Embryonic facial prominence (tissue), 1 donor: ENCODE measurements at regions not wholly inside any gene's neighbourhood (a gene's known extent, or its start where the extent isn't known, plus 50 kb on each side); places are given as distances from the start of the nearest gene placed in this dataset.
"Not testable (repeated sequence)": the region's sequence is repeated elsewhere in the genome, so short reads cannot be mapped to it uniquely, and the experiment has no call there.

Source experiments
- DNase-seq: peaks from one replicate; pipeline ENCODE4 v3.0.0-alpha.2; 2016; ENCODE audit errors: extremely low spot score

GRCh38 chr16:65733721-65734120 lies 611.9 kb upstream of the CDH11 start:
- no peak for DNase-seq

DNA sequence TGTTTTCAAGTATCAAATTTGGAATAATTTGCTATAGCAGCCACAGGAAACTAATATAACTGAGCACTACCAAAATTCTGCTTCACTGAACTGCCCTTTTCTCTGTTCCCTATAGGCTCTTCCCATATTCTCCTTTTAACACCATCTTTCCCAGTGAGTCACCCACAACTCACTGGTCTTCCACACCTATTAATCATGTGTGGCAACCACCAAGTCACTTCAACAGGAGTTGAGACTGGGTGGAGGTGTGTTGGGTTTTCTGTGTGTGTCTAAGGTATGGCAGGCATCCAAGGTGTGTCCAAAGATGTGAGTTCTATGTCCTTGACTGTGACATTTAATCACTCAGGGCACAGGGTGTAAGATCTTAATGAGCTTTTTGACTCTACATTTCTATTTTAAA lies 610.0 kb upstream of the CDH11 start:
- no peak for DNase-seq

DNA sequence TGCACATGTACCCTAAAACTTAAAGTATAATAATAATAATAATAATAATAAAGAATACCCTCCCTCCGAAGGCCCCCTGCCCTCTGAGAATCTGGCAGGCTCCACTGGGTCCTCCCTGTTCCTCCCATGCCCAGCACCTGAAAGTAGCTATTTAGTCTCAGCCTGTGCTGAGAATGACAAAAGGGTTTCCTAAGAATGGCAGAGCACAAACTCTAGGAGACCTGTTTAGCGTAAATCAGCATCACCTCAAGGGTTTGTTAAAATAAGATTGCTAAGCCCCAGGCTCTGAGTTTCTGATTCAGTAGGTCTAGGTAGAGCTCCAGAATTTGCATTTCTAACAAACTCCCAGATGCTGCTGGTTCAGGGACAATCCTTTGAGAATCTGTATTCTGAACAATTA lies 606.8 kb upstream of the CDH11 start:
- DNase-seq, result no peak

- DNase-seq, result peak; percentile 22
These were observed 606.3 kb upstream of the CDH11 start for GRCh38 chr16:65728167-65728566.

- no peak for DNase-seq
These were observed 605.8 kb upstream of the CDH11 start for GRCh38 chr16:65727534-65728137.

GRCh38 chr16:65725156-65725845 lies 603.4 kb upstream of the CDH11 start:
- no peak for DNase-seq

DNA sequence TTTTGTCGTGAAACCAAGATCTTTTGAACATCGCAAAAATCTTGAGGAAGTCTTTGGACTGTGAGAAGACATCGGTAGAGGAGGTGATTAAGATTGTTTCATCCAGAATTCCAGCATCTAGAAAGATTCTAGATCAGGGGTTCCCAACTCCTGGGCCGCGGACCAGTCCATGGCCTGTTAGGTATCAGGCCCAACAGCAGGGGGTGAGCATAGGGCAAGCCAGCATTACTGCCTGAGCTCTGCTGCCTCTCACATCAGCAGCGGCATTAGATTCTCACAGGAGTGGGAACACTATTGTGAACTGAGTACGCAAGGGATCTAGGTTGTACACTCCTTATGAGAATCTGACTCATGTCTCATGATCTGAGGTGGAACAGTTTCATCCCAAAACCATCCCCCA lies 600.6 kb upstream of the CDH11 start:
- no peak for DNase-seq

DNA sequence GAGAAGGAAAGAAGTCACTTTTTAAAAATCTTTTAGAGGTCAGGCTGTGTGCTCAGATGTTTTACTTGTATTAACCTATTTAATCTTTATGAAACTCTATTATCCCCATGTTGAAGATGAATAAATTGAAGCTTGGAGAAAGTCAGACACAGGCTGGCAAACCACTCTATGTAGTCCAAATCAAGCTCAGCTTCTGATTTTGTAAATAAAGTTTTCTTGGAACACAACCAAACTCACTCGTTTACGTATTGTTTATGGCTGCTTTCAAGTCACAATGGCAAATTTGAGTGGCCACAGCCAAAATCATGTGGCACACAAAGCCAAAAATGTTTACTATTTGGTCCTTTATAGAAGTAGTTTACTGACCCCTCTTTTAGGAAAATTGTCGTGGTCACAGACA lies 596.0 kb upstream of the CDH11 start:
- no peak for DNase-seq

DNA sequence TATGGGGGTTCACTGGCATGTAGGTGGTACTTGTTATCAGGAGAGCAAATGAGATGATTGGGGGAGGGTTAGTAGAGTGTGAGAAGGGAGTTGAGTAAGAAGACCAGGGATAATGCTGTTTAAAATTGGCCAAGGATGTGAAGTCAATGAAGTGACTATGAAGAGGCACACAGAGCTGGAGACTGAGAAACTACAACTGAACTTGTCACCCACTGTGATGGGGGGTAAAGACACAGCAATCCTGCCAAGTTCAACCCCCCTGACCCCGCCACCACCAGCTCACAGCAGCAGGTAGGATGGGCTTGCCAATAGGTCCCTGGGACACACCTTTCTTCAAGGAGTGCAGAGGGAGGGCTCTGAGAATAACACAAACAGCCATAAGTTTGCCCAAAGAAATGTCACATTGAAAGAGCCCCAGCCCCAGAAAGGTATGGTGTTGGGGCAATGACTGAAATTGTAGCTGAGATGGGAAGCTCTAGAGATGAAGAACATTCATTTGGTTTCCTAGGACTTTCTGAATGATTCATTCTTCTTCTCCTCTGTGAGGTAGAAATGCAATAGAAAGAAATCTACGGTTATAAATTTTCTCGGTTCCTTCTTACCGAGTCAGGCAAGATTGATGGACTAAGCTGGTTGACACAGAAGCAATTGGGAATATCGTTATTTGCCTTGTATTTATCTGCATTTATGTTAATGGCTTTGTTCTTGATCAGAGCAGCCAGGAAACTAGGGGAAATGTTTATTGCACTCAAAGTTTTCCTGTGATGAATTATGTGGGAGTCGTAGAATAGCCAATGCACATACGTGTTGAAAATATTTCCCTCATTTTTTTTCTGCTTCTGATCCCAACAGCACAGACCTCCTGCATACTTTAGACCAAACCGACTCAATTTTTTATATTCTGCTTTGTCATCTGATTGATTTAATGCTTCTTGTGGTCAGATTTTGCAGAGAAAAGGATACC lies 595.2 kb upstream of the CDH11 start:
- DNase-seq, result no peak

DNA sequence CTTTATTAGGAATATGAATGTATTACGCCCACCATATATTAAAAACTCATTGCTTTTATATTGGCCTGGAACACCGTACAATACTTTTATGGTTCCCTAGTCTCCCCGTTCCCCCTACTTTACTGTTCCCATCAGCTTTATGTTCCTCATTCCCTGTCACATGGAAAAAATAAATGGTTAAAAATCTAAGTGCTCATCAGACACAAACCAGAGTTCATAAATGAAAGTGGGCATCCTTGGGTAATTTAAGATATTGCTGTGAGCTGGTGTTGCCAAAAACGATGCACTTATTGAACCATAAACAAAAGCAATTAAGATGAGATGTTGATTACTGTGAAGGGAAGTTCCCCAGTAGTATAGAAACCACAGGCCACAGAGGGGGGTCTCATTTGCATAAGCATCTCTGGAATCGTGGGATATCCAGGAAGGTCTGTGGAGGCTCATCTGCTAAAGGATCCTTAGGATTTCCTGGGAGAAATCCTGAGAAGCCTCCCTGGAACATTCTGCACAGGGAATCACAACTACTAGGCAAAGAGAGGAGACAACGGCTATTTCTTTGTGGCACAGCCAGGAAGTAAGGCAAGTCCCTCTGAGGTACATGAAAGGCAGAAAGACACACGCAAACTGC lies 591.4 kb upstream of the CDH11 start:
- no peak for DNase-seq

DNA sequence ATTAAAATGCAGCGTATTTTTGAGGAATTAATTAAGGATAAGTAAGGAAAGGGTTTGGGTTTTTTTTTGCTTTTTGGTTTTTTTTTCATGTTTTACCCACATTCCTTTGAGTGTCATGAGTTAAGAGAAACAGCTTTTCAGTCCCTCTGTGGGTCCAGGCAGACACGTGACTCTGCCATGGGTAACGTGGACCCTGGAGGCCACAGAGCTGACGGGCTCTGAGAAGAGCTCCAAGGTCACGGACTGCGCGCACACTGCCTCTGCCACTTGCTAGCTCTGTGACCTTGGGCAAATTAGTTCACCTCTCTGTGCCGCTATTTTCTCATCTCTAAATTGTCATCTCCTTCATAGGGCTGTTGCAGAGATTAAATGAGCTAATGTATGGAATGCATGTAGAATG lies 588.2 kb upstream of the CDH11 start:
- DNase-seq, result no peak

- no peak for DNase-seq
These were observed 583.0 kb upstream of the CDH11 start for GRCh38 chr16:65704866-65705265.

- no peak for DNase-seq
These were observed 581.0 kb upstream of the CDH11 start for GRCh38 chr16:65702707-65703402.

DNA sequence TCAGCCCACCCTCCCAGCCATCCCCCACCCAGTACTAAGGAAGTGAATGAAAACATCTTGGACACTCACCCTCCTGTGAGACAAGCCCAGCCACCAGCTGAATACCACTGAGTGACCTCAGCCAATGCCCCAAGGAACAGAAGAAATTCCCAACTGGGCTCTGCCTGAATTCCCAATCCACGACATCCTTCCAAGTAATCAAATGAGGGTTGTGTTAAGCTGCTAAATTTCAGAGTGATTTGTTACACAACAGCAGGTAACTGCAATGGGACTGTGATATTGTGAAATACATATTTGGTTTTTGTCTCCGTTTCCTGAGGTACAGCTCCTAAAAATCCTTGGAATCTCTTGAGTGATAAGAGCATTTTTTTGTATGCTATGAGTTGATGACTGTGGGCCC lies 578.7 kb upstream of the CDH11 start:
- DNase-seq, result no peak

DNA sequence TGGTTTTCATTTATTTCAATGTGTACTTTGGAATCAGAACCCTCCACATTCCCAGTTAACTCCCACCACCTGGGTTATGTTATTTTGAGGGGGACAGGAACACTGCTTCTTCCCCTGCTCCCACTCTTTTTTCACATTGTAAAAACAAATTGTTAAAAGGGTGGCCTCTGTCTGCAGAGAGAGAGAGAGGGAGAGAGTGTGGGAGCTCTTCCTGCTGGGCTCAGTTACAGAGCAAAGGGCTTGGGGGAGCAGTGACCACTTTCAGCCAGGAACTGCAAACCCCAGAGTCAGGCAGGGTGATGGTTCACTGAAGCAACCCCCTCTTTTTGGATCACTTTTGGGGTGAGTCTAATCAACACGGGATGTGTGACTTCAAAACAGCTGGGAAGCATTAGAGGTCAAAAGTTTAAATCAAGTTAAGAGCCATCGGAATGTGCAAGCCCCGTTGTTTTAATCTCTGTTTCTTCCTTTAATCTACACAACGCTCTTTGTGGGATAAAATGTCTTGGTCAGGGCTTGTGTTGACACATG lies 577.0 kb upstream of the CDH11 start:
- peak; percentile 81 for DNase-seq

GRCh38 chr16:65697521-65697920 lies 575.7 kb upstream of the CDH11 start:
- DNase-seq, result no peak

- DNase-seq, result no peak
These were observed 575.2 kb upstream of the CDH11 start for GRCh38 chr16:65697065-65697464.

DNA sequence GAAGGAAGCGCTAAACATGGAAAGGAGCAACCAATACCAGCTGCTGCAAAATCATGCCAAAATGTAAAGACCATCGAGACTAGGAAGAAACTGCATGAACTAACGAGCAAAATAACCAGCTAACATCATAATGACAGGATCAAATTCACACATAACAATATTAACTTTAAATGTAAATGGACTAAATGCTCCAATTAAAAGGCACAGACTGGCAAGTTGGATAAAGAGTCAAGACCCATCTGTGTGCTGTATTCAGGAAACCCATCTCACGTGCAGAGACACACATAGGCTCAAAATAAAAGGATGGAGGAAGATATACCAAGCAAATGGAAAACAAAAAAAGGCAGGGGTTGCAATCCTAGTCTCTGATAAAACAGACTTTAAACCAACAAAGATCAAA lies 570.0 kb upstream of the CDH11 start:
- DNase-seq, result not testable (repeated sequence)

- DNase-seq, result no peak
These were observed 567.9 kb upstream of the CDH11 start for GRCh38 chr16:65689726-65690125.

GRCh38 chr16:65688301-65688700 lies 566.4 kb upstream of the CDH11 start:
- DNase-seq, result no peak

DNA sequence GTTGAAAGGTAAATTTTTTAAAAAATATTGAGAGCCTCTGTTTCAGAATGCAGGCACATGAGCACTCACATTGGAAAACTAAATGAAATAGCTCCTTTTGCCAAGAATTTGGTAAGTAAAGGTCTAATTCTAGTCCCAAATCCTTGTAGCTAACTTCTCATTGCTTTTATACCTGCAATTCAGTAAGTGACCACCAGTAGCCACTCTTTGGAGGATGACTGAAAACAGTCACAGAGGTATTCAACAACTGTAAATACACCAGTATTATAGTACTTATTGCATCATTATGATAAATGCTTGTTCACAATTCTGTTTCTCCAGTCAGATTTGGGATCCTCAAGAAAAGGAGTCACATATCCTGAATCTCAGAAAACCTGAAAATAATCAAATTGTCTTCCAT lies 562.4 kb upstream of the CDH11 start:
- no peak for DNase-seq
